Ishikawa (cell line): ENCODE measurements at regions not wholly inside any gene's neighbourhood (a gene's known extent, or its start where the extent isn't known, plus 50 kb on each side); places are given as distances from the start of the nearest gene placed in this dataset.

Experiments
- EP300 ChIP-seq: IDR thresholded peaks from 2 replicates; pipeline ENCODE4 v1.6.1; 2012; ENCODE audit warnings: borderline replicate concordance
- FOXM1 ChIP-seq: IDR thresholded peaks from 2 replicates; pipeline ENCODE4 v1.6.1; 2012; ENCODE audit warnings: low read depth, borderline replicate concordance
- MAX ChIP-seq: IDR thresholded peaks from 2 replicates; pipeline ENCODE4 v1.6.1; 2012
- RAD21 ChIP-seq: IDR thresholded peaks from 2 replicates; pipeline ENCODE4 v1.6.1; 2012; ENCODE audit warnings: low read depth
- REST ChIP-seq: IDR thresholded peaks from 2 replicates; pipeline ENCODE4 v1.6.1; 2012; ENCODE audit warnings: low read depth, mild to moderate bottlenecking
- TAF1 ChIP-seq: IDR thresholded peaks from 2 replicates; pipeline ENCODE4 v1.6.1; 2012; ENCODE audit warnings: low read depth, mild to moderate bottlenecking
- TEAD4 ChIP-seq: IDR thresholded peaks from 2 replicates; pipeline ENCODE4 v1.6.1; 2012

- TF ChIP-seq REST: no peak
- TF ChIP-seq EP300: no peak
- no peak for TF ChIP-seq MAX
- TF ChIP-seq TEAD4: no peak
- no peak for TF ChIP-seq FOXM1
- TF ChIP-seq RAD21: no peak
- TF ChIP-seq TAF1: no peak
These were observed 77.4 kb upstream of the TAF1B start for GRCh38 chr2:9765611-9766531.
